ENCODE measurements at regions not wholly inside any gene's neighbourhood (a gene's known extent, or its start where the extent isn't known, plus 50 kb on each side); places are given as distances from the start of the nearest gene placed in this dataset.

GRCh38 chr14:104387022-104388010 lies 192.2 kb upstream of the C14orf180 start:
- no peak overlapping the region for H3K27ac ChIP-seq (ENCODE audit: low read depth, low read length, poor library complexity, severe bottlenecking)
- BruUV-seq (replicated peaks): no TSS peak
- TF ChIP-seq CTCF (conservative IDR thresholded peaks at IDR 0.05; ENCODE audit: low read depth, low read length): no peak
- TF ChIP-seq EZH2 (IDR thresholded peaks at IDR 0.05; ENCODE audit: borderline replicate concordance, low read depth, low read length, poor library complexity, severe bottlenecking): no peak
- no peaks in the 10 kb centered on the region for H3K9me3 ChIP-seq (ENCODE audit: low read depth, low read length, poor library complexity, severe bottlenecking)
- ChIA-PET POLR2A (ENCODE audit: low non-redundant PET) (no interaction called here), CTCF (no interaction called here)
- DNase-seq (ENCODE audit: low spot score): no peak
- no peaks in the 10 kb centered on the region for H3K27me3 ChIP-seq (replicated peaks; ENCODE audit: insufficient read depth, low read depth, low read length, poor library complexity)
- no peak overlapping the region for H3K4me3 ChIP-seq (ENCODE audit: low read depth, low read length, poor library complexity, severe bottlenecking)
- H3K4me1 ChIP-seq (ENCODE audit: insufficient read depth, low read length, poor library complexity, severe bottlenecking): peaks cover 5% of the 10 kb centered on the region
- intact Hi-C loops (cut with micrococcal nuclease; ENCODE audit: unreplicated experiment): no loop called here
- no peaks in the 10 kb centered on the region for H3K36me3 ChIP-seq (ENCODE audit: insufficient read depth, low read length, poor library complexity, severe bottlenecking)

- ChIA-PET CTCF (no interaction called here), POLR2A (ENCODE audit: low non-redundant PET) (no interaction called here)
- H3K4me1 ChIP-seq (ENCODE audit: insufficient read depth, low read length, poor library complexity, severe bottlenecking): peaks cover 5% of the 10 kb centered on the region
- H3K9me3 ChIP-seq (ENCODE audit: low read depth, low read length, poor library complexity, severe bottlenecking): no peaks in the 10 kb centered on the region
- no peak for DNase-seq (ENCODE audit: low spot score)
- intact Hi-C loops (cut with micrococcal nuclease; ENCODE audit: unreplicated experiment): no loop called here
- H3K27me3 ChIP-seq (replicated peaks; ENCODE audit: insufficient read depth, low read depth, low read length, poor library complexity): no peaks in the 10 kb centered on the region
- H3K27ac ChIP-seq (ENCODE audit: low read depth, low read length, poor library complexity, severe bottlenecking): no peak overlapping the region
- H3K4me3 ChIP-seq (ENCODE audit: low read depth, low read length, poor library complexity, severe bottlenecking): no peak overlapping the region
- no peaks in the 10 kb centered on the region for H3K36me3 ChIP-seq (ENCODE audit: insufficient read depth, low read length, poor library complexity, severe bottlenecking)
- TF ChIP-seq CTCF (conservative IDR thresholded peaks at IDR 0.05; ENCODE audit: low read depth, low read length) (no peak), EZH2 (IDR thresholded peaks at IDR 0.05; ENCODE audit: borderline replicate concordance, low read depth, low read length, poor library complexity, severe bottlenecking) (no peak)
- no TSS peak for BruUV-seq (replicated peaks)
Measured at GRCh38 chr14:104388011-104388521, 191.5 kb upstream of the C14orf180 start.

- H3K27me3 ChIP-seq (replicated peaks; ENCODE audit: insufficient read depth, low read depth, low read length, poor library complexity): no peaks in the 10 kb centered on the region
- BruUV-seq (replicated peaks): no TSS peak
- CTCF ChIA-PET: no interaction called here
- H3K4me1 ChIP-seq (ENCODE audit: insufficient read depth, low read length, poor library complexity, severe bottlenecking): peaks cover 2% of the 10 kb centered on the region
- no peak for DNase-seq (ENCODE audit: low spot score)
- POLR2A ChIA-PET (ENCODE audit: low non-redundant PET): no interaction called here
- H3K27ac ChIP-seq (ENCODE audit: low read depth, low read length, poor library complexity, severe bottlenecking): no peak overlapping the region
- intact Hi-C loops (cut with micrococcal nuclease; ENCODE audit: unreplicated experiment): no loop called here
- H3K4me3 ChIP-seq (ENCODE audit: low read depth, low read length, poor library complexity, severe bottlenecking): no peak overlapping the region
- no peaks in the 10 kb centered on the region for H3K36me3 ChIP-seq (ENCODE audit: insufficient read depth, low read length, poor library complexity, severe bottlenecking)
- H3K9me3 ChIP-seq (ENCODE audit: low read depth, low read length, poor library complexity, severe bottlenecking): no peaks in the 10 kb centered on the region
- TF ChIP-seq EZH2 (IDR thresholded peaks at IDR 0.05; ENCODE audit: borderline replicate concordance, low read depth, low read length, poor library complexity, severe bottlenecking) (no peak), CTCF (conservative IDR thresholded peaks at IDR 0.05; ENCODE audit: low read depth, low read length) (no peak)
Measured at GRCh38 chr14:104388541-104389325, 190.8 kb upstream of the C14orf180 start.
